A549 (cell line): ENCODE measurements at regions not wholly inside any gene's neighbourhood (a gene's known extent, or its start where the extent isn't known, plus 50 kb on each side); places are given as distances from the start of the nearest gene placed in this dataset.

Experiments used
- BHLHE40 ChIP-seq: IDR thresholded peaks from 2 replicates; pipeline ENCODE4 v1.6.1; 2012; ENCODE audit warnings: low read depth, low read length, inconsistent platforms
- CBX2 ChIP-seq: fragments of 200-600 bp; sonication (generic); IDR thresholded peaks from 2 replicates; pipeline ENCODE4 v1.6.1; 2016; ENCODE audit warnings: low read depth, mild to moderate bottlenecking, borderline replicate concordance
- CEBPB ChIP-seq, 2 experiments: fragments of >200 bp in 1 of 2; sonication (Bioruptor Twin) in 1 of 2; formaldehyde crosslinking in 1 of 2; IDR thresholded peaks; 2 replicates each; pipeline ENCODE4 v1.6.1; 2012 to 2016
- CHD2 ChIP-seq: fragments of 150-350 bp; IDR thresholded peaks from 2 replicates; pipeline ENCODE4 v1.6.1; 2014; ENCODE audit warnings: low read length; ENCODE audit not compliant: partially characterized antibody
- CHD4 ChIP-seq: fragments of 200-600 bp; sonication (generic); IDR thresholded peaks from 2 replicates; pipeline ENCODE4 v1.6.1; 2016; ENCODE audit warnings: antibody characterized with exemption, mild to moderate bottlenecking, borderline replicate concordance
- EHMT2 ChIP-seq: fragments of 200-600 bp; sonication (generic); IDR thresholded peaks from 2 replicates; pipeline ENCODE4 v1.6.1; 2016; ENCODE audit warnings: antibody characterized with exemption, low read depth, mild to moderate bottlenecking, moderate library complexity
- EP300 ChIP-seq, 2 experiments: fragments of >200 bp; sonication (Bioruptor Twin); formaldehyde crosslinking; IDR thresholded peaks; 2 replicates in 1 of 2; 3 replicates in 1 of 2; pipeline ENCODE4 v1.6.1; 2016 to 2017
- ESRRA ChIP-seq: fragments of 150-350 bp; IDR thresholded peaks from 2 replicates; pipeline ENCODE4 v1.6.1; 2014; ENCODE audit warnings: mild to moderate bottlenecking, low read length, borderline replicate concordance
- FOSB ChIP-seq: fragments of 250-450 bp; sonication (Bioruptor Pico); IDR thresholded peaks from 2 replicates; pipeline ENCODE4 v1.5.0; 2020; ENCODE audit warnings: mild to moderate bottlenecking, moderate library complexity
- FOSL2 ChIP-seq, 2 experiments: fragments of 450-650 bp in 1 of 2; fragments of >200 bp in 1 of 2; sonication (Bioruptor Twin) in 1 of 2; formaldehyde crosslinking; IDR thresholded peaks; 2 replicates each; pipeline versions ENCODE4 v1.5.0 to v1.6.1; 2016 to 2020; ENCODE audit warnings: mild to moderate bottlenecking in 1 of 2, moderate library complexity in 1 of 2
- FOXS1 ChIP-seq: fragments of 250-450 bp; sonication (Bioruptor Pico); IDR thresholded peaks from 2 replicates; pipeline ENCODE4 v1.5.0; 2020; ENCODE audit warnings: mild to moderate bottlenecking, moderate library complexity
- GATA3 ChIP-seq: IDR thresholded peaks from 2 replicates; pipeline ENCODE4 v1.6.1; 2012; ENCODE audit warnings: borderline replicate concordance
- HDAC2 ChIP-seq: fragments of 200-600 bp; sonication (generic); IDR thresholded peaks from 2 replicates; pipeline ENCODE4 v1.6.1; 2016
- HEYL ChIP-seq: fragments of 250-450 bp; sonication (Bioruptor Pico); IDR thresholded peaks from 2 replicates; pipeline ENCODE4 v1.8.0; 2021; ENCODE audit warnings: mild to moderate bottlenecking, moderate library complexity
- HOXA7 ChIP-seq: fragments of 250-450 bp; sonication (Bioruptor Pico); IDR thresholded peaks from 2 replicates; pipeline ENCODE4 v1.5.0; 2020; ENCODE audit warnings: mild to moderate bottlenecking, moderate library complexity
- HOXB5 ChIP-seq: fragments of 250-450 bp; sonication (Bioruptor Pico); IDR thresholded peaks from 2 replicates; pipeline ENCODE4 v1.5.0; 2020; ENCODE audit warnings: mild to moderate bottlenecking, moderate library complexity
- JUNB ChIP-seq: fragments of >200 bp; sonication (Bioruptor Twin); formaldehyde crosslinking; IDR thresholded peaks from 2 replicates; pipeline ENCODE4 v1.6.1; 2016
- MAFK ChIP-seq: fragments of 450-650 bp; IDR thresholded peaks from 2 replicates; pipeline ENCODE4 v1.6.1; 2014; ENCODE audit not compliant: partially characterized antibody
- NFE2L2 ChIP-seq: fragments of 150-350 bp; conservative IDR thresholded peaks from 2 replicates; pipeline ENCODE4 v1.6.1; 2014; ENCODE audit warnings: low read length
- NPAS2 ChIP-seq: fragments of 250-450 bp; sonication (Bioruptor Pico); IDR thresholded peaks from 2 replicates; pipeline ENCODE4 v1.8.0; 2022; ENCODE audit warnings: mild to moderate bottlenecking, moderate library complexity, borderline replicate concordance
- PHF8 ChIP-seq: fragments of 200-600 bp; sonication (generic); IDR thresholded peaks from 2 replicates; pipeline ENCODE4 v1.6.1; 2016; ENCODE audit warnings: low read depth, mild to moderate bottlenecking, antibody characterized with exemption, moderate library complexity, borderline replicate concordance
- POLR2A ChIP-seq: IDR thresholded peaks from 2 replicates; pipeline ENCODE4 v1.6.1; 2012; ENCODE audit warnings: mild to moderate bottlenecking, low read length
- POLR2AphosphoS2 ChIP-seq: conservative IDR thresholded peaks from 2 replicates; pipeline ENCODE4 v1.6.1; 2012; ENCODE audit warnings: low read length, improper control_type of control experiment, inconsistent platforms
- RAD21 ChIP-seq, 2 experiments: fragments of >200 bp in 1 of 2; sonication (Bioruptor Twin) in 1 of 2; formaldehyde crosslinking in 1 of 2; IDR thresholded peaks in 1 of 2; conservative IDR thresholded peaks in 1 of 2; 2 replicates in 1 of 2; 3 replicates in 1 of 2; pipeline ENCODE4 v1.6.1; 2012 to 2018; ENCODE audit warnings: inconsistent platforms in 1 of 2
- RARB ChIP-seq: fragments of 250-450 bp; sonication (Bioruptor Pico); IDR thresholded peaks from 2 replicates; pipeline ENCODE4 v1.8.0; 2021; ENCODE audit warnings: mild to moderate bottlenecking, moderate library complexity
- RFX5 ChIP-seq: fragments of 450-650 bp; IDR thresholded peaks from 2 replicates; pipeline ENCODE4 v1.7.1; 2014; ENCODE audit warnings: antibody characterized with exemption, mild to moderate bottlenecking, moderate library complexity
- RNF2 ChIP-seq: fragments of 200-600 bp; sonication (generic); IDR thresholded peaks from 2 replicates; pipeline ENCODE4 v1.6.1; 2016; ENCODE audit warnings: low read depth, mild to moderate bottlenecking, antibody characterized with exemption, moderate library complexity, borderline replicate concordance
- SREBF2 ChIP-seq: fragments of 450-650 bp; IDR thresholded peaks from 2 replicates; pipeline ENCODE4 v1.6.1; 2014; ENCODE audit warnings: mild to moderate bottlenecking, moderate library complexity
- TFCP2L1 ChIP-seq: fragments of 250-450 bp; sonication (Bioruptor Pico); IDR thresholded peaks from 2 replicates; pipeline ENCODE4 v1.5.0; 2021; ENCODE audit warnings: mild to moderate bottlenecking
- ZC3H11A ChIP-seq: fragments of 450-650 bp; IDR thresholded peaks from 2 replicates; pipeline ENCODE4 v1.6.1; 2014; ENCODE audit warnings: antibody characterized with exemption, mild to moderate bottlenecking
- ZNF302 ChIP-seq: fragments of 250-450 bp; sonication (Bioruptor Pico); IDR thresholded peaks from 2 replicates; pipeline ENCODE4 v1.9.0; 2021; ENCODE audit warnings: inconsistent platforms, mild to moderate bottlenecking, moderate library complexity
- TF ChIP-seq, protein P1 (sequence below): IDR thresholded peaks from 2 replicates; pipeline ENCODE4 v1.6.1; 2012
- TF ChIP-seq, protein P2 (sequence below): IDR thresholded peaks from 2 replicates; pipeline ENCODE4 v1.6.1; 2012; ENCODE audit warnings: low read depth, borderline replicate concordance
- TF ChIP-seq, protein P3 (sequence below): fragments of >200 bp; sonication (Bioruptor Twin); formaldehyde crosslinking; IDR thresholded peaks from 3 replicates; pipeline ENCODE4 v1.6.1; 2016
- TF ChIP-seq, protein P4 (sequence below): fragments of 250-450 bp; sonication (Bioruptor Pico); IDR thresholded peaks from 2 replicates; pipeline ENCODE4 v1.5.0; 2020; ENCODE audit warnings: low read depth, mild to moderate bottlenecking, moderate library complexity
- TF ChIP-seq, protein P5 (sequence below): fragments of 250-450 bp; sonication (Bioruptor Pico); IDR thresholded peaks from 2 replicates; pipeline ENCODE4 v1.5.0; 2021; ENCODE audit warnings: mild to moderate bottlenecking, moderate library complexity, borderline replicate concordance
- TF ChIP-seq, protein P6 (sequence below): fragments of >200 bp; sonication (Bioruptor Twin); formaldehyde crosslinking; IDR thresholded peaks from 2 replicates; pipeline ENCODE4 v1.6.1; 2016

DNA sequence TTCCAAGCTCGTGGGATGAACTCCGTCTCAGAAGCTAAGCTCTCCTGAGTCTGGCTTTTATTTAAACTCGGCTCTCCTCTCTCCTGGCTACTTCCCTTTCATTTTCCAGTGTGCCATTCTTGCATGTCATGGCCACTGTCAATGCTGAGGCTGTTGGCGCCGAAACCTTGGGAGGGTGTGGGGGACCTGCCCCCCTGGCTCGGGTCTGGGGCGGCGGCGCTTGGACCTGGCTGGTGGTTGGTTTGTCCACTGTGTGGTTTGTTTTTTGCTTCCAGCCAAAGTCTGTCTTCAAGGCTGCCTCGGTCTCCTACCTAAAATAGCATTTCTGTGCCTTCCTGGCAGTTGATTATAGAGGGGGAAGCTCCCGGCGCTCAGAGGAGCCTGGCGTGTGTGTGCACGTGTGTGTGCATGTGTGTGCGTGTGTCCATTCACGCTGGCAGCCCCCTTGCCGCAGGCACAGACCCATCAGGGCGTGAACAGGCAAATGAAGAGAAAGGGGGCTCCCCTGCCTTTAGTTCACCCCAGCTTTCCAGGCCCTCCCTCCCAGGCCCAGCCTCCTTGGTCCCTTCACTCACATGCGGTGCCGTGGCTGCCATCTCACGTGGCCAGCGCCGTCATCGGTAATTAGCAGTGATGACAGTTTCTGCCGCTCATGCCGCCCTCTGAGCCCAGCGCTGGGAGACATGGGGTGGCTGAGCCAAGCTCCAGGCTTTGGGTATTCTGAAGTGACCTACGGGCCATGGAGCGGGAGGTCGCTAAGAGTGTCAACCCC is 179.9 kb downstream of the SEC14L1 start (continued):
- 0 out of 2 replicates have a peak, but pooled peaks have one; percentile 21 for TF ChIP-seq BHLHE40
- no peak for TF ChIP-seq MAFK
- TF ChIP-seq NFE2L2: no peak
- peak; percentile 42; the same call in 1 of the 2 replicates for TF ChIP-seq FOSB (CRISPR knock-in tag)
- no peak for TF ChIP-seq EP300 (IDR thresholded peaks at IDR 0.05)
- TF ChIP-seq, protein P1, sequence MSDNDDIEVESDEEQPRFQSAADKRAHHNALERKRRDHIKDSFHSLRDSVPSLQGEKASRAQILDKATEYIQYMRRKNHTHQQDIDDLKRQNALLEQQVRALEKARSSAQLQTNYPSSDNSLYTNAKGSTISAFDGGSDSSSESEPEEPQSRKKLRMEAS: peak; percentile 83
- TF ChIP-seq CEBPB (IDR thresholded peaks at IDR 0.05): no peak
- TF ChIP-seq CBX2: no peak
- no peak for TF ChIP-seq HDAC2
- TF ChIP-seq, protein P2, sequence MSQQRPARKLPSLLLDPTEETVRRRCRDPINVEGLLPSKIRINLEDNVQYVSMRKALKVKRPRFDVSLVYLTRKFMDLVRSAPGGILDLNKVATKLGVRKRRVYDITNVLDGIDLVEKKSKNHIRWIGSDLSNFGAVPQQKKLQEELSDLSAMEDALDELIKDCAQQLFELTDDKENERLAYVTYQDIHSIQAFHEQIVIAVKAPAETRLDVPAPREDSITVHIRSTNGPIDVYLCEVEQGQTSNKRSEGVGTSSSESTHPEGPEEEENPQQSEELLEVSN: peak; percentile 30; the same call in 1 of the 2 replicates
- TF ChIP-seq HOXA7 (CRISPR knock-in tag): 0 out of 2 replicates have a peak, but pooled peaks have one; percentile 69
- TF ChIP-seq CHD4: no peak
- peak; percentile 84 for TF ChIP-seq NPAS2
- TF ChIP-seq JUNB: no peak
- TF ChIP-seq PHF8: no peak
- TF ChIP-seq, protein P3, sequence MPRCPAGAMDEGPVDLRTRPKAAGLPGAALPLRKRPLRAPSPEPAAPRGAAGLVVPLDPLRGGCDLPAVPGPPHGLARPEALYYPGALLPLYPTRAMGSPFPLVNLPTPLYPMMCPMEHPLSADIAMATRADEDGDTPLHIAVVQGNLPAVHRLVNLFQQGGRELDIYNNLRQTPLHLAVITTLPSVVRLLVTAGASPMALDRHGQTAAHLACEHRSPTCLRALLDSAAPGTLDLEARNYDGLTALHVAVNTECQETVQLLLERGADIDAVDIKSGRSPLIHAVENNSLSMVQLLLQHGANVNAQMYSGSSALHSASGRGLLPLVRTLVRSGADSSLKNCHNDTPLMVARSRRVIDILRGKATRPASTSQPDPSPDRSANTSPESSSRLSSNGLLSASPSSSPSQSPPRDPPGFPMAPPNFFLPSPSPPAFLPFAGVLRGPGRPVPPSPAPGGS: no peak
- no peak for TF ChIP-seq ESRRA
- no peak for TF ChIP-seq HOXB5 (CRISPR knock-in tag)
- 0 out of 2 replicates have a peak, but pooled peaks have one; percentile 10 for TF ChIP-seq ZC3H11A
- no peak for TF ChIP-seq FOSL2 (IDR thresholded peaks at IDR 0.05)
- no peak for TF ChIP-seq FOSL2 (CRISPR knock-in tag; IDR thresholded peaks at IDR 0.05)
- peak; percentile 7 for TF ChIP-seq CHD2
- TF ChIP-seq RARB (CRISPR knock-in tag): no peak
- TF ChIP-seq FOXS1 (CRISPR knock-in tag): 0 out of 2 replicates have a peak, but pooled peaks have one; percentile 16
- TF ChIP-seq, protein P4, sequence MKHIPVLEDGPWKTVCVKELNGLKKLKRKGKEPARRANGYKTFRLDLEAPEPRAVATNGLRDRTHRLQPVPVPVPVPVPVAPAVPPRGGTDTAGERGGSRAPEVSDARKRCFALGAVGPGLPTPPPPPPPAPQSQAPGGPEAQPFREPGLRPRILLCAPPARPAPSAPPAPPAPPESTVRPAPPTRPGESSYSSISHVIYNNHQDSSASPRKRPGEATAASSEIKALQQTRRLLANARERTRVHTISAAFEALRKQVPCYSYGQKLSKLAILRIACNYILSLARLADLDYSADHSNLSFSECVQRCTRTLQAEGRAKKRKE: no peak; the same call in 1 of the 2 replicates
- no peak for TF ChIP-seq TFCP2L1 (CRISPR knock-in tag)
- no peak; a peak in 1 of 5 replicates for TF ChIP-seq RAD21 (conservative IDR thresholded peaks at IDR 0.05 in 1 of 2, IDR thresholded peaks at IDR 0.05 in 1 of 2)
- no peak for TF ChIP-seq EHMT2
- TF ChIP-seq HEYL (CRISPR knock-in tag): no peak
- no peak for TF ChIP-seq SREBF2
- no peak for TF ChIP-seq POLR2A
- TF ChIP-seq POLR2AphosphoS2: no peak
- TF ChIP-seq, protein P5, sequence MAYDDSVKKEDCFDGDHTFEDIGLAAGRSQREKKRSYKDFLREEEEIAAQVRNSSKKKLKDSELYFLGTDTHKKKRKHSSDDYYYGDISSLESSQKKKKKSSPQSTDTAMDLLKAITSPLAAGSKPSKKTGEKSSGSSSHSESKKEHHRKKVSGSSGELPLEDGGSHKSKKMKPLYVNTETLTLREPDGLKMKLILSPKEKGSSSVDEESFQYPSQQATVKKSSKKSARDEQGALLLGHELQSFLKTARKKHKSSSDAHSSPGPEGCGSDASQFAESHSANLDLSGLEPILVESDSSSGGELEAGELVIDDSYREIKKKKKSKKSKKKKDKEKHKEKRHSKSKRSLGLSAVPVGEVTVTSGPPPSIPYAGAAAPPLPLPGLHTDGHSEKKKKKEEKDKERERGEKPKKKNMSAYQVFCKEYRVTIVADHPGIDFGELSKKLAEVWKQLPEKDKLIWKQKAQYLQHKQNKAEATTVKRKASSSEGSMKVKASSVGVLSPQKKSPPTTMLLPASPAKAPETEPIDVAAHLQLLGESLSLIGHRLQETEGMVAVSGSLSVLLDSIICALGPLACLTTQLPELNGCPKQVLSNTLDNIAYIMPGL (CRISPR knock-in tag): no peak
- no peak for TF ChIP-seq RNF2
- TF ChIP-seq RFX5: no peak
- no peak for TF ChIP-seq ZNF302 (CRISPR knock-in tag)
- TF ChIP-seq, protein P6, sequence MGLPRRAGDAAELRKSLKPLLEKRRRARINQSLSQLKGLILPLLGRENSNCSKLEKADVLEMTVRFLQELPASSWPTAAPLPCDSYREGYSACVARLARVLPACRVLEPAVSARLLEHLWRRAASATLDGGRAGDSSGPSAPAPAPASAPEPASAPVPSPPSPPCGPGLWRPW: no peak
- no peak; the same call in 1 of the 2 replicates for TF ChIP-seq GATA3
